ENCODE measurements at regions not wholly inside any gene's neighbourhood (a gene's known extent, or its start where the extent isn't known, plus 50 kb on each side); places are given as distances from the start of the nearest gene placed in this dataset.

- TF ChIP-seq CTCF (conservative IDR thresholded peaks at IDR 0.05) (no peak), ZFX (IDR thresholded peaks at IDR 0.05) (no peak)
Measured at GRCh38 chr15:29633971-29634370, 188.3 kb downstream of the TJP1 start.

Measured in C4-2B (cell line).